ENCODE measurements at regions not wholly inside any gene's neighbourhood (a gene's known extent, or its start where the extent isn't known, plus 50 kb on each side); places are given as distances from the start of the nearest gene placed in this dataset.

- TF ChIP-seq, protein P1, sequence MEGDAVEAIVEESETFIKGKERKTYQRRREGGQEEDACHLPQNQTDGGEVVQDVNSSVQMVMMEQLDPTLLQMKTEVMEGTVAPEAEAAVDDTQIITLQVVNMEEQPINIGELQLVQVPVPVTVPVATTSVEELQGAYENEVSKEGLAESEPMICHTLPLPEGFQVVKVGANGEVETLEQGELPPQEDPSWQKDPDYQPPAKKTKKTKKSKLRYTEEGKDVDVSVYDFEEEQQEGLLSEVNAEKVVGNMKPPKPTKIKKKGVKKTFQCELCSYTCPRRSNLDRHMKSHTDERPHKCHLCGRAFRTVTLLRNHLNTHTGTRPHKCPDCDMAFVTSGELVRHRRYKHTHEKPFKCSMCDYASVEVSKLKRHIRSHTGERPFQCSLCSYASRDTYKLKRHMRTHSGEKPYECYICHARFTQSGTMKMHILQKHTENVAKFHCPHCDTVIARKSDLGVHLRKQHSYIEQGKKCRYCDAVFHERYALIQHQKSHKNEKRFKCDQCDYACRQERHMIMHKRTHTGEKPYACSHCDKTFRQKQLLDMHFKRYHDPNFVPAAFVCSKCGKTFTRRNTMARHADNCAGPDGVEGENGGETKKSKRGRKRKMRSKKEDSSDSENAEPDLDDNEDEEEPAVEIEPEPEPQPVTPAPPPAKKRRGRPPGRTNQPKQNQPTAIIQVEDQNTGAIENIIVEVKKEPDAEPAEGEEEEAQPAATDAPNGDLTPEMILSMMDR (IDR thresholded peaks at IDR 0.05), result no peak
- TF ChIP-seq EP300 (IDR thresholded peaks at IDR 0.05) (no peak), POLR2AphosphoS5 (IDR thresholded peaks at IDR 0.05) (no peak)
These were observed 80.7 kb upstream of the ADAMTS19 start for GRCh38 chr5:129379406-129379805.
